ENCODE measurements at regions not wholly inside any gene's neighbourhood (a gene's known extent, or its start where the extent isn't known, plus 50 kb on each side); places are given as distances from the start of the nearest gene placed in this dataset.
"Not testable (repeated sequence)": the region's sequence is repeated elsewhere in the genome, so short reads cannot be mapped to it uniquely, and the experiment has no call there.

GRCh38 chr5:38148021-38148625 lies 110.2 kb upstream of the EGFLAM start:
- peaks cover 10% of the 10 kb centered on the region for H3K27me3 Mint-ChIP-seq
- Histone ChIP-seq H3K27ac (ENCODE audit: insufficient read depth, low read length, poor library complexity, severe bottlenecking) (no peak overlapping the region), H3K9me3 (ENCODE audit: control insufficient read depth in 2 of 2, low read length in 2 of 2) (no peaks in the 10 kb centered on the region), H3K4me3 (ENCODE audit: low read depth, low read length) (no peak overlapping the region), H3K4me1 (ENCODE audit: control insufficient read depth, insufficient read depth, low read length, poor library complexity, severe bottlenecking) (no peaks in the 10 kb centered on the region), H3K27me3 (ENCODE audit: control insufficient read depth, insufficient read depth, low read length) (no peaks in the 10 kb centered on the region), H3K36me3 (ENCODE audit: control insufficient read depth, insufficient read depth, low read length) (no peaks in the 10 kb centered on the region)
- no peak for DNase-seq
- peaks cover 0 to 3% (median 0%) of the 10 kb centered on the region in 7 donors for H3K9me3 Mint-ChIP-seq
- no peaks in the 10 kb centered on the region for H3K4me1 Mint-ChIP-seq
- ATAC-seq (ENCODE audit: low read depth in 2 of 2), result no peak
- H3K27ac Mint-ChIP-seq, result no peak overlapping the region
- no peaks in the 10 kb centered on the region for H3K36me3 Mint-ChIP-seq
- no peak overlapping the region for H3K4me3 Mint-ChIP-seq

- no peaks in the 10 kb centered on the region for H3K36me3 ChIP-seq (ENCODE audit: control insufficient read depth, insufficient read depth, low read length)
- H3K27me3 Mint-ChIP-seq, result peaks cover 9% of the 10 kb centered on the region
- H3K4me3 ChIP-seq (ENCODE audit: low read depth, low read length), result no peak overlapping the region
- H3K27me3 ChIP-seq (ENCODE audit: control insufficient read depth, insufficient read depth, low read length), result no peaks in the 10 kb centered on the region
- H3K4me1 ChIP-seq (ENCODE audit: control insufficient read depth, insufficient read depth, low read length, poor library complexity, severe bottlenecking), result no peaks in the 10 kb centered on the region
- DNase-seq, result no peak
- H3K4me1 Mint-ChIP-seq, result no peaks in the 10 kb centered on the region
- H3K36me3 Mint-ChIP-seq, result no peaks in the 10 kb centered on the region
- H3K9me3 ChIP-seq (ENCODE audit: control insufficient read depth in 2 of 2, low read length in 2 of 2), result no peaks in the 10 kb centered on the region
- no peak overlapping the region for H3K27ac ChIP-seq (ENCODE audit: insufficient read depth, low read length, poor library complexity, severe bottlenecking)
- H3K9me3 Mint-ChIP-seq, result no peaks in the 10 kb centered on the region
- H3K4me3 Mint-ChIP-seq, result no peak overlapping the region
- H3K27ac Mint-ChIP-seq, result no peak overlapping the region
- no peak for ATAC-seq (ENCODE audit: low read depth in 2 of 2)
Measured at GRCh38 chr5:38143384-38143783, 115.0 kb upstream of the EGFLAM start.

- Mint-ChIP-seq H3K27me3 (peaks cover 5% of the 10 kb centered on the region), H3K4me1 (no peaks in the 10 kb centered on the region), H3K36me3 (no peaks in the 10 kb centered on the region), H3K27ac (no peak overlapping the region), H3K9me3 (peaks cover 0 to 4% (median 0%) of the 10 kb centered on the region in 7 donors), H3K4me3 (no peak overlapping the region)
- no peak overlapping the region for H3K4me3 ChIP-seq (ENCODE audit: low read depth, low read length)
- no peaks in the 10 kb centered on the region for H3K9me3 ChIP-seq (ENCODE audit: control insufficient read depth in 2 of 2, low read length in 2 of 2)
- H3K27ac ChIP-seq (ENCODE audit: insufficient read depth, low read length, poor library complexity, severe bottlenecking), result no peak overlapping the region
- ATAC-seq (ENCODE audit: low read depth in 2 of 2), result no peak
- no peak for DNase-seq
- no peaks in the 10 kb centered on the region for H3K27me3 ChIP-seq (ENCODE audit: control insufficient read depth, insufficient read depth, low read length)
- H3K4me1 ChIP-seq (ENCODE audit: control insufficient read depth, insufficient read depth, low read length, poor library complexity, severe bottlenecking), result no peaks in the 10 kb centered on the region
- no peaks in the 10 kb centered on the region for H3K36me3 ChIP-seq (ENCODE audit: control insufficient read depth, insufficient read depth, low read length)
Measured at GRCh38 chr5:38141665-38142064, 116.7 kb upstream of the EGFLAM start.

- H3K36me3 Mint-ChIP-seq, result no peaks in the 10 kb centered on the region
- no peaks in the 10 kb centered on the region for H3K4me1 Mint-ChIP-seq
- Histone ChIP-seq H3K4me3 (ENCODE audit: low read depth, low read length) (no peak overlapping the region), H3K36me3 (ENCODE audit: control insufficient read depth, insufficient read depth, low read length) (no peaks in the 10 kb centered on the region), H3K27me3 (ENCODE audit: control insufficient read depth, insufficient read depth, low read length) (no peaks in the 10 kb centered on the region), H3K4me1 (ENCODE audit: control insufficient read depth, insufficient read depth, low read length, poor library complexity, severe bottlenecking) (no peaks in the 10 kb centered on the region), H3K27ac (ENCODE audit: insufficient read depth, low read length, poor library complexity, severe bottlenecking) (no peak overlapping the region), H3K9me3 (ENCODE audit: control insufficient read depth in 2 of 2, low read length in 2 of 2) (no peaks in the 10 kb centered on the region)
- H3K9me3 Mint-ChIP-seq, result peaks cover 0 to 8% (median 0%) of the 10 kb centered on the region in 7 donors
- no peak overlapping the region for H3K4me3 Mint-ChIP-seq
- DNase-seq (no peak), ATAC-seq (ENCODE audit: low read depth in 2 of 2) (no peak)
- H3K27ac Mint-ChIP-seq, result no peak overlapping the region
- H3K27me3 Mint-ChIP-seq, result peaks cover 5% of the 10 kb centered on the region
Measured at GRCh38 chr5:38138574-38138973, 119.8 kb upstream of the EGFLAM start.

GRCh38 chr5:38135486-38136039 lies 122.8 kb upstream of the EGFLAM start:
- no peak overlapping the region for H3K27ac Mint-ChIP-seq
- no peaks in the 10 kb centered on the region for H3K4me1 Mint-ChIP-seq

GRCh38 chr5:38134810-38135209 lies 123.5 kb upstream of the EGFLAM start:
- Mint-ChIP-seq H3K9me3 (peaks cover 0 to 8% (median 0%) of the 10 kb centered on the region in 7 donors), H3K27me3 (peaks cover 5% of the 10 kb centered on the region), H3K27ac (peak overlapping the region in 1 of 3 donors; percentile 14), H3K36me3 (no peaks in the 10 kb centered on the region), H3K4me3 (no peak overlapping the region), H3K4me1 (no peaks in the 10 kb centered on the region)
- H3K27me3 ChIP-seq (ENCODE audit: control insufficient read depth, insufficient read depth, low read length), result no peaks in the 10 kb centered on the region
- H3K4me1 ChIP-seq (ENCODE audit: control insufficient read depth, insufficient read depth, low read length, poor library complexity, severe bottlenecking), result no peaks in the 10 kb centered on the region
- H3K27ac ChIP-seq (ENCODE audit: insufficient read depth, low read length, poor library complexity, severe bottlenecking), result no peak overlapping the region
- no peak for DNase-seq
- no peak overlapping the region for H3K4me3 ChIP-seq (ENCODE audit: low read depth, low read length)
- no peaks in the 10 kb centered on the region for H3K36me3 ChIP-seq (ENCODE audit: control insufficient read depth, insufficient read depth, low read length)
- H3K9me3 ChIP-seq (ENCODE audit: control insufficient read depth in 2 of 2, low read length in 2 of 2), result no peaks in the 10 kb centered on the region
- ATAC-seq (ENCODE audit: low read depth in 2 of 2), result no peak

More at GRCh38 chr5:38135486-38136039, 122.8 kb upstream of the EGFLAM start:
- H3K4me3 Mint-ChIP-seq, result no peak overlapping the region
- peaks cover 5% of the 10 kb centered on the region for H3K27me3 Mint-ChIP-seq
- Histone ChIP-seq H3K4me1 (ENCODE audit: control insufficient read depth, insufficient read depth, low read length, poor library complexity, severe bottlenecking) (no peaks in the 10 kb centered on the region), H3K36me3 (ENCODE audit: control insufficient read depth, insufficient read depth, low read length) (no peaks in the 10 kb centered on the region), H3K4me3 (ENCODE audit: low read depth, low read length) (no peak overlapping the region), H3K27me3 (ENCODE audit: control insufficient read depth, insufficient read depth, low read length) (no peaks in the 10 kb centered on the region), H3K9me3 (ENCODE audit: control insufficient read depth in 2 of 2, low read length in 2 of 2) (no peaks in the 10 kb centered on the region), H3K27ac (ENCODE audit: insufficient read depth, low read length, poor library complexity, severe bottlenecking) (no peak overlapping the region)
- H3K9me3 Mint-ChIP-seq, result peaks cover 0 to 8% (median 0%) of the 10 kb centered on the region in 7 donors
- no peaks in the 10 kb centered on the region for H3K36me3 Mint-ChIP-seq
- DNase-seq (no peak), ATAC-seq (ENCODE audit: low read depth in 2 of 2) (no peak)

- H3K27ac Mint-ChIP-seq; H3K36me3 Mint-ChIP-seq; H3K36me3 ChIP-seq (ENCODE audit: control insufficient read depth, insufficient read depth, low read length); ATAC-seq (ENCODE audit: low read depth in 2 of 2); H3K4me1 Mint-ChIP-seq; H3K9me3 ChIP-seq (ENCODE audit: control insufficient read depth in 2 of 2, low read length in 2 of 2); H3K27ac ChIP-seq (ENCODE audit: insufficient read depth, low read length, poor library complexity, severe bottlenecking); H3K27me3 ChIP-seq (ENCODE audit: control insufficient read depth, insufficient read depth, low read length); H3K27me3 Mint-ChIP-seq; DNase-seq; H3K4me3 ChIP-seq (ENCODE audit: low read depth, low read length); H3K9me3 Mint-ChIP-seq; H3K4me3 Mint-ChIP-seq; H3K4me1 ChIP-seq (ENCODE audit: control insufficient read depth, insufficient read depth, low read length, poor library complexity, severe bottlenecking): not testable (repeated sequence)
Measured at GRCh38 chr5:38134294-38134693, 124.1 kb upstream of the EGFLAM start.

GRCh38 chr5:38131686-38132085 lies 126.7 kb upstream of the EGFLAM start:
- no peak overlapping the region for H3K27ac Mint-ChIP-seq
- Histone ChIP-seq H3K27ac (ENCODE audit: insufficient read depth, low read length, poor library complexity, severe bottlenecking) (no peak overlapping the region), H3K4me1 (ENCODE audit: control insufficient read depth, insufficient read depth, low read length, poor library complexity, severe bottlenecking) (no peaks in the 10 kb centered on the region), H3K36me3 (ENCODE audit: control insufficient read depth, insufficient read depth, low read length) (no peaks in the 10 kb centered on the region), H3K27me3 (ENCODE audit: control insufficient read depth, insufficient read depth, low read length) (no peaks in the 10 kb centered on the region), H3K9me3 (ENCODE audit: control insufficient read depth in 2 of 2, low read length in 2 of 2) (no peaks in the 10 kb centered on the region), H3K4me3 (ENCODE audit: low read depth, low read length) (no peak overlapping the region)
- H3K36me3 Mint-ChIP-seq, result no peaks in the 10 kb centered on the region
- DNase-seq, result no peak
- ATAC-seq (ENCODE audit: low read depth in 2 of 2), result no peak
- H3K27me3 Mint-ChIP-seq, result no peaks in the 10 kb centered on the region
- H3K4me3 Mint-ChIP-seq, result no peak overlapping the region
- H3K9me3 Mint-ChIP-seq, result peaks cover 0 to 10% (median 0%) of the 10 kb centered on the region in 7 donors
- no peaks in the 10 kb centered on the region for H3K4me1 Mint-ChIP-seq

Data from CD4-positive, CD25-positive, alpha-beta regulatory T cell (primary cell).